GM13976 (cell line): ENCODE measurements at regions not wholly inside any gene's neighbourhood (a gene's known extent, or its start where the extent isn't known, plus 50 kb on each side); places are given as distances from the start of the nearest gene placed in this dataset.

Source experiments
- DNase-seq: peaks from one replicate; pipeline ENCODE4 v3.0.0; 2012; ENCODE audit warnings: low spot score
- in situ Hi-C: fragments of 300-500 bp; cut with MboI; formaldehyde crosslinking; loops from one replicate; pipeline ENCODE4 v1.12.0; 2022; ENCODE audit warnings: low sequenced_read_pairs, mixed read lengths, inconsistent platforms; ENCODE audit not compliant: unreplicated experiment
- TF ChIP-seq, protein P1 (sequence below): IDR thresholded peaks from 2 replicates; pipeline ENCODE4 v1.5.1; 2012; ENCODE audit warnings: borderline replicate concordance, mild to moderate bottlenecking; ENCODE audit not compliant: insufficient read depth; ENCODE audit errors: extremely low read depth, missing control alignments, control extremely low read depth

DNA sequence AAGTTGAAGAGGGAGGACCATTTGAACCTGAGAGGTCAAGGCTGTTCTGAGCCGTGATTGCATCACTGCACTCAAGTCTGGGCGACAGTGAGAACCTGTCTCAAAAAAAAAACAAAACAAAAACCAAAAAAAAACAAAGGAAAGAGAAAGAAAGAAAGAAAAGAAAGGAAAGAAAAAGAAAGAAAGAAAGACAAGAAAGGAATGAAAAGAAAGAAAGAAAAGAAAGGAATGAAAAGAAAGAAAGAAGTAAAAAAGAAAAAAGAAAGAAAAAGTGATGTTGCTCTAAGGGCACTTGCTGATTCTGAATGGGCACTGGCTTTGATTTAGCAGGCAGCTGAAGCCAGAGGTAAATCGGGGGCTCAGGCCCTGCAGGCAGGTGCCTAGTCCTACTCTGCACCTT lies 161.0 kb downstream of the MCHR2 start:
- in situ Hi-C loops, result no loop called here
- no peak for DNase-seq

DNA sequence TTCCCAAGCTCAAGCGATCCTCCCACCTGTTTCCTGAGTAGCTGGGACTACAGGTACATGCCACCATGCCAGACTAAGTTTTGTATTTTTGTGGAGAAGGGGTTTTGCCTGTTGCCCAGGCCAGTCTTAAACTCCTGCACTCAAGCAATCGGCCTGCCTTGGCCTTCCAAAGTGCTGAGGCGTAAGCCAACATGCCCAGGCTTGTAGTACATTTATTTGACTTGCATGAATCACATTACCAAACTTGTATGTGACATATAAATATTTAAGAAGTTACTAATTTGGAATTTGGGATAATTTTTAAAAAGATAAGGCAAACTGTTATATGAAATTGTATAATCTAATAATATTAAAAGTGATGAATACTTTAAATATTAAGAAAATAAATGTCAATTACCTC lies 157.6 kb downstream of the MCHR2 start:
- in situ Hi-C loops, result no loop called here
- TF ChIP-seq, protein P1, sequence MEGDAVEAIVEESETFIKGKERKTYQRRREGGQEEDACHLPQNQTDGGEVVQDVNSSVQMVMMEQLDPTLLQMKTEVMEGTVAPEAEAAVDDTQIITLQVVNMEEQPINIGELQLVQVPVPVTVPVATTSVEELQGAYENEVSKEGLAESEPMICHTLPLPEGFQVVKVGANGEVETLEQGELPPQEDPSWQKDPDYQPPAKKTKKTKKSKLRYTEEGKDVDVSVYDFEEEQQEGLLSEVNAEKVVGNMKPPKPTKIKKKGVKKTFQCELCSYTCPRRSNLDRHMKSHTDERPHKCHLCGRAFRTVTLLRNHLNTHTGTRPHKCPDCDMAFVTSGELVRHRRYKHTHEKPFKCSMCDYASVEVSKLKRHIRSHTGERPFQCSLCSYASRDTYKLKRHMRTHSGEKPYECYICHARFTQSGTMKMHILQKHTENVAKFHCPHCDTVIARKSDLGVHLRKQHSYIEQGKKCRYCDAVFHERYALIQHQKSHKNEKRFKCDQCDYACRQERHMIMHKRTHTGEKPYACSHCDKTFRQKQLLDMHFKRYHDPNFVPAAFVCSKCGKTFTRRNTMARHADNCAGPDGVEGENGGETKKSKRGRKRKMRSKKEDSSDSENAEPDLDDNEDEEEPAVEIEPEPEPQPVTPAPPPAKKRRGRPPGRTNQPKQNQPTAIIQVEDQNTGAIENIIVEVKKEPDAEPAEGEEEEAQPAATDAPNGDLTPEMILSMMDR, result no peak
- DNase-seq, result no peak

More for the DNA sequence above, 161.0 kb downstream of the MCHR2 start:
- TF ChIP-seq, protein P1, result no peak

GRCh38 chr6:99838607-99839006 lies 155.4 kb downstream of the MCHR2 start:
- TF ChIP-seq, protein P1, result no peak
- in situ Hi-C loops, result no loop called here
- DNase-seq, result no peak

DNA sequence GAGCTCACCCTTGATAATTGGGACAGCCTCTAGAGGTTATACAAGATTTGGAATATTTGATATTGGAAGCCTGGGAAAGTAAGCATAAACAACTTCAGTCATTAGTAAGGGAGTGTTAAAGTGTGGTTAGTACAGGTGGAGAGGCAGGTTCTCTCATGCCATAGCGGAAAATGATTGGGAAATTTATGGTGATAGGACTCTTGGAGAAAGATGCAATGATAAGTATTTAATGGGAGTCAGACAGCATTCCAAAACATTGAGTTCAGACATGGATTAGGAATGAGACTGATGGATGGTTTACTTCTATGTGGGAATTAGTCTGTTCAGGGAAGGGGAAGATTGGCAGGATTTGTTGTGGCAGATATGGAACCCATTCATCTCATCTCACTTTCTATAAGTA lies 152.7 kb downstream of the MCHR2 start:
- DNase-seq, result no peak
- in situ Hi-C loops, result no loop called here
- TF ChIP-seq, protein P1, result no peak

DNA sequence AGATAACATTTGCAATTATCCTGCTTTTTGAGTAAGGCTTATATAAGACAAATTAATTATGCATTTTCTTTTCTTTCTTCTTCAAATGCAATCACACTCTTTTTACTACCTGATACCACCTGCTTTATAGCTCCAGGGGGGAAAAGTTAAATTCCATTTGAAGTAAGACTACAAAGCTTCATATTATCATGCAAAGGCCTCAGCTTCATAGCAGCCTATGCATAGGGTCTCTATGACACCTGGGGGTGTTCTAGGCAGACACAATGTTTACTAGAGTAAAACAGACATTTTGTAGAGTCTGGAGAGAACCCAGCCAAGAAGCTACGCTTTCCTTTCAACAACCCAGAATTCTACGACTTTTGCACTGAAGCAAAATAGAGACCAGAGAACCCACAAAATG lies 148.0 kb downstream of the MCHR2 start:
- DNase-seq, result no peak
- in situ Hi-C loops, result no loop called here
- TF ChIP-seq, protein P1, result no peak

DNA sequence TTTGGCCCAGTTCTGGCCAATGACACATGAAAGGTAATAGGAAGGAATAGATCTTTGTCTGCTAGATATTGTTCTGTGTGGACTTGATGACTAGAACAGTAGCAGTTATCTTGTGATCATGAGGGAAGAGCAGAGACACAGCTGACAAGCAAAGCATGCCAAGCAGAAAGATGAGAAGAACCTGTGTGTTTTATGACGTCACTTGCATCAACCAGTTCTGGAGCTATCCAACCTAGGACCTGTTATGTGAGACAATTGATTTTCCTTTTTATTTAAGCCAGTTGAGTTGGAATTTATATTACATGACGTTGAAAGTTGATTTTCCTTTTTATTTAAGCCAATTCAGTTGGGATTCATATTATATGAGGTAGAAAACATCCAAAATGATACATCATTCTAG lies 143.2 kb downstream of the MCHR2 start:
- in situ Hi-C loops, result loop anchor here (25.0 kb wide), 1 partner anchor 236 kb away; no protein-coding TSS in a partner anchor
- TF ChIP-seq, protein P1, result no peak

DNA sequence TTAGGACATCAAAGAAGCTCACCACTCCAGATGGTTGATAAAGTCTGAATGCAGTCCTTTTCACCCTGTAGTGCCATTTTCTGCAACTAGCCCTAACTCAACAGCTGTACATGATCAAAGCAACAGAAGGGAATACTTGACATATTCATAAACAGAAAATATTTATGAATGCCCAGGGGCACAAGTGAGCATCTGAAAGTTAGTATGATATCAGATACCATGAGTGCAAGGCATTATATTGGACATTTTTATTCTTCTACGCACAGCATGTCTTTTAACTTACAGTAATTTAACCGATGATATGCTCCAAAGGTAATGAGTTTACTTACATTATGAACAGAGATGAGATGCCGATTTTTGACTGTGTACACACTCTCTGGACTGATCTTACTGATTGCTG lies 142.0 kb downstream of the MCHR2 start:
- DNase-seq, result no peak
- in situ Hi-C loops, result loop anchor here (25.0 kb wide), 1 partner anchor 235 kb away; no protein-coding TSS in a partner anchor
- TF ChIP-seq, protein P1, result no peak

More for the DNA sequence above, 143.2 kb downstream of the MCHR2 start:
- no peak for DNase-seq
